ENCODE measurements at regions not wholly inside any gene's neighbourhood (a gene's known extent, or its start where the extent isn't known, plus 50 kb on each side); places are given as distances from the start of the nearest gene placed in this dataset.
"Not testable (repeated sequence)": the region's sequence is repeated elsewhere in the genome, so short reads cannot be mapped to it uniquely, and the experiment has no call there.

GRCh38 chr6:28776269-28777146 lies 147.3 kb downstream of the TRIM27 start:
- DNase-seq (ENCODE audit: low spot score): no peak
- intact Hi-C loops (cut with DNase I): no loop called here

GRCh38 chr6:28777147-28777461 lies 146.7 kb downstream of the TRIM27 start:
- no peak for DNase-seq (ENCODE audit: low spot score)
- intact Hi-C loops (cut with DNase I): no loop called here

- intact Hi-C loops (cut with DNase I): no loop called here
- no peak for DNase-seq (ENCODE audit: low spot score)
Observed at GRCh38 chr6:28782113-28782673, 141.6 kb downstream of the TRIM27 start.

GRCh38 chr6:28785962-28786679 lies 137.7 kb downstream of the TRIM27 start:
- intact Hi-C loops (cut with DNase I): no loop called here
- DNase-seq (ENCODE audit: low spot score): no peak

- DNase-seq (ENCODE audit: low spot score): no peak
- intact Hi-C loops (cut with DNase I): no loop called here
Observed at GRCh38 chr6:28789553-28790083, 134.2 kb downstream of the TRIM27 start.

- intact Hi-C loops (cut with DNase I): no loop called here
Observed at GRCh38 chr6:28791002-28791383, 132.8 kb downstream of the TRIM27 start.

GRCh38 chr6:28794175-28795002 lies 129.4 kb downstream of the TRIM27 start:
- intact Hi-C loops (cut with DNase I): no loop called here
- DNase-seq (ENCODE audit: low spot score): no peak

More at GRCh38 chr6:28791002-28791383, 132.8 kb downstream of the TRIM27 start:
- no peak for DNase-seq (ENCODE audit: low spot score)

GRCh38 chr6:28800647-28801046 lies 123.1 kb downstream of the TRIM27 start:
- intact Hi-C loops (cut with DNase I); DNase-seq (ENCODE audit: low spot score): not testable (repeated sequence)

GRCh38 chr6:28802417-28803336 lies 121.1 kb downstream of the TRIM27 start:
- intact Hi-C loops (cut with DNase I): no loop called here
- no peak for DNase-seq (ENCODE audit: low spot score)

- intact Hi-C loops (cut with DNase I): no loop called here
- DNase-seq (ENCODE audit: low spot score): no peak
Observed at GRCh38 chr6:28803337-28803709, 120.5 kb downstream of the TRIM27 start.

- no peak for DNase-seq (ENCODE audit: low spot score)
- intact Hi-C loops (cut with DNase I): no loop called here
Observed at GRCh38 chr6:28807682-28808280, 116.0 kb downstream of the TRIM27 start.

GRCh38 chr6:28808383-28808782 lies 115.4 kb downstream of the TRIM27 start:
- intact Hi-C loops (cut with DNase I): no loop called here
- DNase-seq (ENCODE audit: low spot score): no peak

- intact Hi-C loops (cut with DNase I): no loop called here
- no peak for DNase-seq (ENCODE audit: low spot score)
Observed at GRCh38 chr6:28809947-28810658, 113.7 kb downstream of the TRIM27 start.

GRCh38 chr6:28810659-28811053 lies 113.1 kb downstream of the TRIM27 start:
- no peak for DNase-seq (ENCODE audit: low spot score)
- intact Hi-C loops (cut with DNase I): no loop called here

GRCh38 chr6:28811873-28812272 lies 111.9 kb downstream of the TRIM27 start:
- intact Hi-C loops (cut with DNase I): no loop called here
- no peak for DNase-seq (ENCODE audit: low spot score)

- intact Hi-C loops (cut with DNase I): no loop called here
- no peak for DNase-seq (ENCODE audit: low spot score)
Observed at GRCh38 chr6:28812778-28813569, 110.8 kb downstream of the TRIM27 start.
